WTC11 (cell line): ENCODE measurements at regions not wholly inside any gene's neighbourhood (a gene's known extent, or its start where the extent isn't known, plus 50 kb on each side); places are given as distances from the start of the nearest gene placed in this dataset.

ENCODE experiments used
- ATAC-seq: fragments of 200-7000 bp; cut with Tn5 transposase; 2 replicates; pipeline ENCODE4 v1.10.0; 2021; ENCODE audit warnings: mild to moderate bottlenecking, moderate library complexity
- CTCF ChIA-PET: fragments of 300-600 bp; sonication (Branson Sonifier 250); formaldehyde crosslinking; loops from one replicate; lab custom pipeline; 2021; ENCODE audit warnings: antibody characterized with exemption; lab: Charles Lee
- POLR2A ChIA-PET: fragments of 350-600 bp; sonication (Branson Sonifier 250); formaldehyde crosslinking; loops from one replicate; lab custom pipeline; 2021; ENCODE audit warnings: antibody characterized with exemption; lab: Charles Lee
- DNase-seq: peaks from one replicate; pipeline ENCODE4 v3.0.0; 2021; ENCODE audit warnings: low spot score
- H3K27ac Mint-ChIP-seq: 2 replicates; pipeline ENCODE4 v1.8.0; 2021; ENCODE audit warnings: mixed read lengths
- H3K27me3 Mint-ChIP-seq: 2 replicates; pipeline ENCODE4 v1.8.0; 2021; ENCODE audit warnings: low read depth, mild to moderate bottlenecking, moderate library complexity, mixed read lengths
- H3K36me3 Mint-ChIP-seq: 2 replicates; pipeline ENCODE4 v1.8.0; 2021; ENCODE audit warnings: mixed read lengths
- H3K4me1 Mint-ChIP-seq: 2 replicates; pipeline ENCODE4 v1.8.0; 2022; ENCODE audit warnings: mixed read lengths
- H3K4me3 Mint-ChIP-seq: 2 replicates; pipeline ENCODE4 v1.8.0; 2021; ENCODE audit warnings: mild to moderate bottlenecking, moderate library complexity, mixed read lengths
- H3K9me3 Mint-ChIP-seq: 2 replicates; pipeline ENCODE4 v1.8.0; 2021; ENCODE audit warnings: mixed read lengths
- ATF1 ChIP-seq: sonication (generic); formaldehyde crosslinking; IDR thresholded peaks from 2 replicates; pipeline ENCODE4 v1.8.1; 2023; ENCODE audit warnings: mild to moderate bottlenecking, moderate library complexity, missing genetic modification reagents
- CBFB ChIP-seq: sonication (generic); formaldehyde crosslinking; IDR thresholded peaks from 2 replicates; pipeline ENCODE4 v1.8.1; 2022; ENCODE audit warnings: mild to moderate bottlenecking, low read depth, missing genetic modification reagents
- CREB1 ChIP-seq: sonication (generic); formaldehyde crosslinking; IDR thresholded peaks from 2 replicates; pipeline ENCODE4 v1.8.0; 2023; ENCODE audit warnings: mild to moderate bottlenecking, missing genetic modification reagents
- EMX1 ChIP-seq: fragments of 250-450 bp; sonication (Bioruptor Pico); IDR thresholded peaks from 2 replicates; pipeline ENCODE4 v1.8.0; 2021; ENCODE audit warnings: mild to moderate bottlenecking
- GABPB1 ChIP-seq: sonication (generic); formaldehyde crosslinking; IDR thresholded peaks from 2 replicates; pipeline ENCODE4 v1.8.1; 2023; ENCODE audit warnings: mild to moderate bottlenecking, missing genetic modification reagents
- MXD4 ChIP-seq: fragments of 250-450 bp; sonication (Bioruptor Pico); IDR thresholded peaks from 2 replicates; pipeline ENCODE4 v1.8.0; 2021; ENCODE audit warnings: mild to moderate bottlenecking, moderate library complexity, borderline replicate concordance
- NFE2L1 ChIP-seq: sonication (generic); formaldehyde crosslinking; IDR thresholded peaks from 2 replicates; pipeline ENCODE4 v1.8.1; 2023; ENCODE audit warnings: missing genetic modification reagents
- NR2C2 ChIP-seq: sonication (generic); formaldehyde crosslinking; IDR thresholded peaks from 2 replicates; pipeline ENCODE4 v1.8.0; 2022; ENCODE audit warnings: mild to moderate bottlenecking, missing genetic modification reagents
- RELA ChIP-seq: sonication (generic); formaldehyde crosslinking; IDR thresholded peaks from 2 replicates; pipeline ENCODE4 v1.8.1; 2022; ENCODE audit warnings: missing genetic modification reagents, mild to moderate bottlenecking, borderline replicate concordance
- RORB ChIP-seq: fragments of 250-450 bp; sonication (Bioruptor Pico); IDR thresholded peaks from 2 replicates; pipeline ENCODE4 v1.9.0; 2021; ENCODE audit warnings: mild to moderate bottlenecking
- TEAD1 ChIP-seq: sonication (generic); formaldehyde crosslinking; IDR thresholded peaks from 2 replicates; pipeline ENCODE4 v1.8.0; 2022; ENCODE audit warnings: mild to moderate bottlenecking, missing genetic modification reagents
- ZNF121 ChIP-seq: sonication (generic); formaldehyde crosslinking; IDR thresholded peaks from 2 replicates; pipeline ENCODE4 v1.8.0; 2023; ENCODE audit warnings: missing genetic modification reagents
- ZNF232 ChIP-seq: sonication (generic); formaldehyde crosslinking; IDR thresholded peaks from 2 replicates; pipeline ENCODE4 v1.8.0; 2022; ENCODE audit warnings: mild to moderate bottlenecking, missing genetic modification reagents
- ZNF263 ChIP-seq: sonication (generic); formaldehyde crosslinking; IDR thresholded peaks from 2 replicates; pipeline ENCODE4 v1.8.1; 2022; ENCODE audit warnings: low read depth, mild to moderate bottlenecking, moderate library complexity, missing genetic modification reagents
- ZNF416 ChIP-seq: fragments of 250-450 bp; sonication (Bioruptor Pico); IDR thresholded peaks from 2 replicates; pipeline ENCODE4 v1.9.0; 2021; ENCODE audit warnings: mild to moderate bottlenecking, inconsistent platforms
- TF ChIP-seq, protein P1 (sequence below): sonication (generic); formaldehyde crosslinking; IDR thresholded peaks from 2 replicates; pipeline ENCODE4 v1.8.1; 2022; ENCODE audit warnings: low read depth, mild to moderate bottlenecking, moderate library complexity, missing genetic modification reagents, borderline replicate concordance
- TF ChIP-seq, protein P2 (sequence below): sonication (generic); formaldehyde crosslinking; IDR thresholded peaks from 2 replicates; pipeline ENCODE4 v1.8.1; 2023; ENCODE audit warnings: mild to moderate bottlenecking, missing genetic modification reagents, moderate library complexity
- TF ChIP-seq, protein P3 (sequence below): fragments of 250-450 bp; sonication (Bioruptor Pico); IDR thresholded peaks from 2 replicates; pipeline ENCODE4 v1.9.0; 2021; ENCODE audit warnings: moderate library complexity, mild to moderate bottlenecking, inconsistent platforms, borderline replicate concordance
- TF ChIP-seq, protein P4 (sequence below): fragments of 250-450 bp; sonication (Bioruptor Pico); IDR thresholded peaks from 2 replicates; pipeline ENCODE4 v2.1.2; 2022; ENCODE audit warnings: mild to moderate bottlenecking, moderate library complexity
- TF ChIP-seq, protein P5 (sequence below): fragments of 250-450 bp; sonication (Bioruptor Pico); IDR thresholded peaks from 2 replicates; pipeline ENCODE4 v1.9.0; 2021; ENCODE audit warnings: mild to moderate bottlenecking
- TF ChIP-seq, protein P6 (sequence below): fragments of 250-450 bp; sonication (Bioruptor Pico); IDR thresholded peaks from 2 replicates; pipeline ENCODE4 v1.8.0; 2021; ENCODE audit warnings: mild to moderate bottlenecking

DNA sequence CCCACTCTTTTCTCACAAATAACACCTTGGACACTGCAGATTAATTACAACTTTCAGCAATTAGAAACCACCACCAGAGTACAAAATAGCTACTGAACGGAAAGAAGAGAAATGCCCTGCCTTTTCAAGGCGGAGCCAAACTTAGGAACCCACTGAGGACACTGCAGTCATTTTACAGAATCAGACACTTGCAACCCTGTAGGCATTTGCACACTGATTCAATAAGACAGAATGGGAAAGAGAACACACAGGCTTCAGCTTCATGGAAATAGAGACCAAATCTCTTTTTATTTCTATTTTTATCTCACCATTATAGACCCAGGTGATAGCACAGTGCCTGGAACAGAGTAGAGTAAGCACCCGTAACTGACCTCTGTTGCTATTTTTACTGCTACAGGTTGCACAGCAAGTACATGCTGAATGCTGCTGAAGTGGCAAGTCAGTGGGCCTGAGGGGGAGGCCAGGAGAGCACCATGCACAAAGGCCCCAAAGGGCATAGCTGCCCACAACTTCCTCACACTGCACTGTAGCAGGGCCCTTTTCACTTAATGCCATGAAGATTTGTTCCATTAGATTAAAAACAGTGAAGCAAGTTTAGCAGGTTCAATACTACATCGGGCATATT, 50.7 kb upstream of the EDARADD start:
- TF ChIP-seq CBFB (no peak), GABPB1 (CRISPR knock-in tag) (no peak), ZNF263 (no peak), NR2C2 (CRISPR knock-in tag) (no peak)
- TF ChIP-seq, protein P1, sequence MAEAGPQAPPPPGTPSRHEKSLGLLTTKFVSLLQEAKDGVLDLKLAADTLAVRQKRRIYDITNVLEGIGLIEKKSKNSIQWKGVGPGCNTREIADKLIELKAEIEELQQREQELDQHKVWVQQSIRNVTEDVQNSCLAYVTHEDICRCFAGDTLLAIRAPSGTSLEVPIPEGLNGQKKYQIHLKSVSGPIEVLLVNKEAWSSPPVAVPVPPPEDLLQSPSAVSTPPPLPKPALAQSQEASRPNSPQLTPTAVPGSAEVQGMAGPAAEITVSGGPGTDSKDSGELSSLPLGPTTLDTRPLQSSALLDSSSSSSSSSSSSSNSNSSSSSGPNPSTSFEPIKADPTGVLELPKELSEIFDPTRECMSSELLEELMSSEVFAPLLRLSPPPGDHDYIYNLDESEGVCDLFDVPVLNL (CRISPR knock-in tag) = no peak
- TF ChIP-seq, protein P2, sequence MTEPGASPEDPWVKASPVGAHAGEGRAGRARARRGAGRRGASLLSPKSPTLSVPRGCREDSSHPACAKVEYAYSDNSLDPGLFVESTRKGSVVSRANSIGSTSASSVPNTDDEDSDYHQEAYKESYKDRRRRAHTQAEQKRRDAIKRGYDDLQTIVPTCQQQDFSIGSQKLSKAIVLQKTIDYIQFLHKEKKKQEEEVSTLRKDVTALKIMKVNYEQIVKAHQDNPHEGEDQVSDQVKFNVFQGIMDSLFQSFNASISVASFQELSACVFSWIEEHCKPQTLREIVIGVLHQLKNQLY (CRISPR knock-in tag) = no peak
- TF ChIP-seq, protein P3, sequence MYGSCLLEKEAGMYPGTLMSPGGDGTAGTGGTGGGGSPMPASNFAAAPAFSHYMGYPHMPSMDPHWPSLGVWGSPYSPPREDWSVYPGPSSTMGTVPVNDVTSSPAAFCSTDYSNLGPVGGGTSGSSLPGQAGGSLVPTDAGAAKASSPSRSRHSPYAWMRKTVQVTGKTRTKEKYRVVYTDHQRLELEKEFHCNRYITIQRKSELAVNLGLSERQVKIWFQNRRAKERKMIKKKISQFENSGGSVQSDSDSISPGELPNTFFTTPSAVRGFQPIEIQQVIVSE (CRISPR knock-in tag) = no peak
- TF ChIP-seq, all 79 proteins: peak for 0
- no peak overlapping the region for H3K4me3 Mint-ChIP-seq
- ChIA-PET POLR2A (no interaction called here), CTCF (interaction anchor here (0.8 kb wide), 1 partner anchor 175 kb away, joined by 5 read pairs; no protein-coding TSS in a partner anchor)
- DNase-seq = no peak
- no peaks in the 10 kb centered on the region for H3K9me3 Mint-ChIP-seq
- ATAC-seq = peak; percentile 12; the same call in 1 of the 2 replicates
- H3K27ac Mint-ChIP-seq = no peak overlapping the region
- H3K27me3 Mint-ChIP-seq = no peaks in the 10 kb centered on the region
- no peaks in the 10 kb centered on the region for H3K36me3 Mint-ChIP-seq
- H3K4me1 Mint-ChIP-seq = peaks cover 13% of the 10 kb centered on the region

DNA sequence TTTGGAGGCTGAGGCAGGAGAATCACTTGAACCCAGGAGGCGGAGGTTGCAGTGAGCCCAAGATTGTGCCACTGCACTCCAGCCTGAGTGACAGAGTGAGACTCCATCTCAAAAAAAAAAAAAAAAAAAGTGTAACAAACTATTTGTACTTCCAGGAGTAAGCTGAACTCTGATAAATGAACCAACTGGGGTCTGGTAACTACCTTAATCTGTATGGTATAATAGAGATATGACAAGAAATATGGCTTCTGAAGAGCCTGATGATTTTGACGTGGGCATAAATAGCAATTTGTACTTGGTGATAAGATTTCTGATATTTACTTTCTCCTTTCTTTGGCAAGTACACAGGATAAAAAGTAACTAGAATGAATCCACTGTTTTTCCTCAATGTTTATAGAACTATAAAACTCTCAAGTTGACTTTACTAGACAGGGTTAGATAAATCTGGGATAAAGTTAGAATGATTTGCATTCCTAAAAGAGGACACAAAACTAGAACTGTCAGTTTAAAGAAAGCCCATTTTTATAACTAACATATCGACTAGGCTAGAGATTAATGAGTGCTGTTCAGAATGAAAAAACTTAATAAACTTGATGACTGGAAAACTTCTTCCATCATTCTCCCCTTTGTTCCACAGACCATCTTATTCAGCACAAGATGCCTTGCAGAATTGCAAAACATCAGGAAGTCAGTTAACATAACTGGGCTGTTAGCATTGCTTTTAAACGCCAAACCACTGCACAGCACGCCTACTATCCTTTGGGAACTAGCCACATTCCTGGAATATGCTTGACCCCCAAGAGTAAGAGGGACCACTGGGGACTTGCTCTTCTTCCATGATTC, 51.5 kb upstream of the EDARADD start:
- ChIA-PET CTCF (no interaction called here), POLR2A (no interaction called here)
- ATAC-seq = peak; percentile 43
- TF ChIP-seq, protein P4, sequence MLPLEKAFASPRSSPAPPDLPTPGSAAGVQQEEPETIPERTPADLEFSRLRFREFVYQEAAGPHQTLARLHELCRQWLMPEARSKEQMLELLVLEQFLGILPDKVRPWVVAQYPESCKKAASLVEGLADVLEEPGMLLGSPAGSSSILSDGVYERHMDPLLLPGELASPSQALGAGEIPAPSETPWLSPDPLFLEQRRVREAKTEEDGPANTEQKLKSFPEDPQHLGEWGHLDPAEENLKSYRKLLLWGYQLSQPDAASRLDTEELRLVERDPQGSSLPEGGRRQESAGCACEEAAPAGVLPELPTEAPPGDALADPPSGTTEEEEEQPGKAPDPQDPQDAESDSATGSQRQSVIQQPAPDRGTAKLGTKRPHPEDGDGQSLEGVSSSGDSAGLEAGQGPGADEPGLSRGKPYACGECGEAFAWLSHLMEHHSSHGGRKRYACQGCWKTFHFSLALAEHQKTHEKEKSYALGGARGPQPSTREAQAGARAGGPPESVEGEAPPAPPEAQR = no peak
- TF ChIP-seq EMX1 (CRISPR knock-in tag) (no peak), ZNF232 (CRISPR knock-in tag) (no peak), MXD4 (CRISPR knock-in tag) (no peak), CREB1 (CRISPR knock-in tag) (no peak), TEAD1 (CRISPR knock-in tag) (no peak), ATF1 (CRISPR knock-in tag) (no peak), ZNF121 (CRISPR knock-in tag) (no peak), RORB (no peak), ZNF263 (no peak), RELA (CRISPR knock-in tag) (no peak), NFE2L1 (no peak), CBFB (no peak), ZNF416 (CRISPR knock-in tag) (no peak)
- TF ChIP-seq, protein P5, sequence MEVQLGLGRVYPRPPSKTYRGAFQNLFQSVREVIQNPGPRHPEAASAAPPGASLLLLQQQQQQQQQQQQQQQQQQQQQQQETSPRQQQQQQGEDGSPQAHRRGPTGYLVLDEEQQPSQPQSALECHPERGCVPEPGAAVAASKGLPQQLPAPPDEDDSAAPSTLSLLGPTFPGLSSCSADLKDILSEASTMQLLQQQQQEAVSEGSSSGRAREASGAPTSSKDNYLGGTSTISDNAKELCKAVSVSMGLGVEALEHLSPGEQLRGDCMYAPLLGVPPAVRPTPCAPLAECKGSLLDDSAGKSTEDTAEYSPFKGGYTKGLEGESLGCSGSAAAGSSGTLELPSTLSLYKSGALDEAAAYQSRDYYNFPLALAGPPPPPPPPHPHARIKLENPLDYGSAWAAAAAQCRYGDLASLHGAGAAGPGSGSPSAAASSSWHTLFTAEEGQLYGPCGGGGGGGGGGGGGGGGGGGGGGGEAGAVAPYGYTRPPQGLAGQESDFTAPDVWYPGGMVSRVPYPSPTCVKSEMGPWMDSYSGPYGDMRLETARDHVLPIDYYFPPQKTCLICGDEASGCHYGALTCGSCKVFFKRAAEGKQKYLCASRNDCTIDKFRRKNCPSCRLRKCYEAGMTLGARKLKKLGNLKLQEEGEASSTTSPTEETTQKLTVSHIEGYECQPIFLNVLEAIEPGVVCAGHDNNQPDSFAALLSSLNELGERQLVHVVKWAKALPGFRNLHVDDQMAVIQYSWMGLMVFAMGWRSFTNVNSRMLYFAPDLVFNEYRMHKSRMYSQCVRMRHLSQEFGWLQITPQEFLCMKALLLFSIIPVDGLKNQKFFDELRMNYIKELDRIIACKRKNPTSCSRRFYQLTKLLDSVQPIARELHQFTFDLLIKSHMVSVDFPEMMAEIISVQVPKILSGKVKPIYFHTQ (CRISPR knock-in tag) = no peak
- TF ChIP-seq, protein P3 (CRISPR knock-in tag) = no peak
- TF ChIP-seq, protein P6, sequence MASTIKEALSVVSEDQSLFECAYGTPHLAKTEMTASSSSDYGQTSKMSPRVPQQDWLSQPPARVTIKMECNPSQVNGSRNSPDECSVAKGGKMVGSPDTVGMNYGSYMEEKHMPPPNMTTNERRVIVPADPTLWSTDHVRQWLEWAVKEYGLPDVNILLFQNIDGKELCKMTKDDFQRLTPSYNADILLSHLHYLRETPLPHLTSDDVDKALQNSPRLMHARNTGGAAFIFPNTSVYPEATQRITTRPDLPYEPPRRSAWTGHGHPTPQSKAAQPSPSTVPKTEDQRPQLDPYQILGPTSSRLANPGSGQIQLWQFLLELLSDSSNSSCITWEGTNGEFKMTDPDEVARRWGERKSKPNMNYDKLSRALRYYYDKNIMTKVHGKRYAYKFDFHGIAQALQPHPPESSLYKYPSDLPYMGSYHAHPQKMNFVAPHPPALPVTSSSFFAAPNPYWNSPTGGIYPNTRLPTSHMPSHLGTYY (CRISPR knock-in tag) = no peak
- H3K4me1 Mint-ChIP-seq = peaks cover 13% of the 10 kb centered on the region
- no peaks in the 10 kb centered on the region for H3K9me3 Mint-ChIP-seq
- H3K4me3 Mint-ChIP-seq = no peak overlapping the region
- H3K27ac Mint-ChIP-seq = no peak overlapping the region
- no peak for DNase-seq
- no peaks in the 10 kb centered on the region for H3K36me3 Mint-ChIP-seq
- no peaks in the 10 kb centered on the region for H3K27me3 Mint-ChIP-seq
